ENCODE measurements at regions not wholly inside any gene's neighbourhood (a gene's known extent, or its start where the extent isn't known, plus 50 kb on each side); places are given as distances from the start of the nearest gene placed in this dataset.

- Histone ChIP-seq H3K4me1 (ENCODE audit: insufficient read depth, low read length) (no peaks in the 10 kb centered on the region), H4K8ac (replicated peaks; ENCODE audit: insufficient read length, low read depth, low read length) (no peak overlapping the region), H4K5ac (ENCODE audit: insufficient read length, low read depth, low read length) (no peak overlapping the region), H3K14ac (ENCODE audit: insufficient read depth, low read length) (no peak overlapping the region), H3K79me2 (ENCODE audit: insufficient read depth, low read length) (no peaks in the 10 kb centered on the region), H3K9ac (ENCODE audit: extremely low read depth, insufficient read length, low read length) (no peak overlapping the region), H3K18ac (ENCODE audit: insufficient read length, low read depth, low read length) (no peak overlapping the region), H3K9me3 (ENCODE audit: control insufficient read depth, low read depth, low read length) (no peaks in the 10 kb centered on the region), H2BK5ac (ENCODE audit: insufficient read length, low read length) (no peak overlapping the region), H3K27me3 (ENCODE audit: insufficient read depth, low read length) (no peaks in the 10 kb centered on the region), H2AK5ac (ENCODE audit: insufficient read length, low read length) (no peak overlapping the region), H2AFZ (ENCODE audit: low read length) (no peak overlapping the region), H3K56ac (ENCODE audit: insufficient read length, low read depth, low read length) (no peak overlapping the region), H3K79me1 (ENCODE audit: insufficient read depth, low read depth, low read length, poor library complexity, severe bottlenecking) (no peaks in the 10 kb centered on the region), H3T11ph (ENCODE audit: low read length) (no peak overlapping the region), H4K20me1 (ENCODE audit: control insufficient read depth, insufficient read depth, insufficient read length) (no peaks in the 10 kb centered on the region), H4K91ac (ENCODE audit: insufficient read length, low read depth, low read length) (no peak overlapping the region), H2BK12ac (ENCODE audit: insufficient read length, low read depth, low read length) (no peak overlapping the region), H3K4me2 (ENCODE audit: insufficient read depth, insufficient read length, low read length) (no peak overlapping the region), H3K4ac (ENCODE audit: low read depth, low read length) (no peak overlapping the region), H3K23me2 (ENCODE audit: insufficient read length, low read depth, low read length, poor library complexity, severe bottlenecking) (no peaks in the 10 kb centered on the region), H2BK20ac (ENCODE audit: low read depth, low read length, poor library complexity, severe bottlenecking) (no peak overlapping the region), H3K23ac (ENCODE audit: insufficient read length, low read depth, low read length) (no peak overlapping the region), H2BK120ac (ENCODE audit: low read depth, low read length, poor library complexity, severe bottlenecking) (no peak overlapping the region), H2BK15ac (ENCODE audit: low read depth, low read length) (no peak overlapping the region), H3K27ac (ENCODE audit: insufficient read length, low read depth, low read length) (no peak overlapping the region)
- H3K9me3 Mint-ChIP-seq = no peaks in the 10 kb centered on the region
- DNase-seq = no peak
- no peak overlapping the region for H3K4me3 Mint-ChIP-seq
- H3K27me3 Mint-ChIP-seq (ENCODE audit: low read depth) = no peaks in the 10 kb centered on the region
- H3K27ac Mint-ChIP-seq = no peak overlapping the region; a peak in 1 of 7 replicates
- no peaks in the 10 kb centered on the region for H3K36me3 Mint-ChIP-seq (ENCODE audit: insufficient read depth in 1 of 3, low read depth in 3 of 3)
- no CpG with 5 or more reads among the region's 15 CpGs for WGBS (ENCODE audit: extremely low coverage, insufficient read length, low lambda C conversion rate)
- H3K4me1 Mint-ChIP-seq = peaks cover 5 to 6% of the 10 kb centered on the region in 2 experiments
- TF ChIP-seq, protein P1, sequence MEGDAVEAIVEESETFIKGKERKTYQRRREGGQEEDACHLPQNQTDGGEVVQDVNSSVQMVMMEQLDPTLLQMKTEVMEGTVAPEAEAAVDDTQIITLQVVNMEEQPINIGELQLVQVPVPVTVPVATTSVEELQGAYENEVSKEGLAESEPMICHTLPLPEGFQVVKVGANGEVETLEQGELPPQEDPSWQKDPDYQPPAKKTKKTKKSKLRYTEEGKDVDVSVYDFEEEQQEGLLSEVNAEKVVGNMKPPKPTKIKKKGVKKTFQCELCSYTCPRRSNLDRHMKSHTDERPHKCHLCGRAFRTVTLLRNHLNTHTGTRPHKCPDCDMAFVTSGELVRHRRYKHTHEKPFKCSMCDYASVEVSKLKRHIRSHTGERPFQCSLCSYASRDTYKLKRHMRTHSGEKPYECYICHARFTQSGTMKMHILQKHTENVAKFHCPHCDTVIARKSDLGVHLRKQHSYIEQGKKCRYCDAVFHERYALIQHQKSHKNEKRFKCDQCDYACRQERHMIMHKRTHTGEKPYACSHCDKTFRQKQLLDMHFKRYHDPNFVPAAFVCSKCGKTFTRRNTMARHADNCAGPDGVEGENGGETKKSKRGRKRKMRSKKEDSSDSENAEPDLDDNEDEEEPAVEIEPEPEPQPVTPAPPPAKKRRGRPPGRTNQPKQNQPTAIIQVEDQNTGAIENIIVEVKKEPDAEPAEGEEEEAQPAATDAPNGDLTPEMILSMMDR (conservative IDR thresholded peaks at IDR 0.05) = no peak
Observed at GRCh38 chr6:159100395-159101182, 55.8 kb upstream of the TAGAP start.

Data from H9 (cell line).